ENCODE measurements at regions not wholly inside any gene's neighbourhood (a gene's known extent, or its start where the extent isn't known, plus 50 kb on each side); places are given as distances from the start of the nearest gene placed in this dataset.

DNA sequence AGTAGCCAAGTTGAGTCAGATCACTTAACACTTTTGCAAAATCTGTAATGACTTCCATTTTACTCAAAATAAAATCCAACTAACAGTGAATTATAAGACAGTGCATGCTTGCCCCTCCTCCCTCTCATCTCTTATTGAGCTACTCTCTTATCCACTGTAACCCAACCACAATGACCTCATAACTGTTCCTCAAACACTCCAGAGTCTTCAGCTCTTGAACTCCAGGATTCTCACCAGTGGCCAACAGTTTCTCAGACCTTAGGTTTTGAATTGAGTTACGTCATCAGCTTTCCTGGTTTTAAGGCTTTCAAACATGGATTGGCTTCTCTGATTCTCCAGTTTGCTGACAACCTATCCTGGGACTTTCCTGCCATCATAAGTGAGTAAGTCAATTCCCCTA is 938.3 kb downstream of the RAB28 start:
- no peak for TF ChIP-seq CTCF (IDR thresholded peaks at IDR 0.05; ENCODE audit: borderline replicate concordance, insufficient read depth, low read depth, low read length)
- H3K4me3 ChIP-seq (ENCODE audit: low read depth, low read length) = no peak overlapping the region

DNA sequence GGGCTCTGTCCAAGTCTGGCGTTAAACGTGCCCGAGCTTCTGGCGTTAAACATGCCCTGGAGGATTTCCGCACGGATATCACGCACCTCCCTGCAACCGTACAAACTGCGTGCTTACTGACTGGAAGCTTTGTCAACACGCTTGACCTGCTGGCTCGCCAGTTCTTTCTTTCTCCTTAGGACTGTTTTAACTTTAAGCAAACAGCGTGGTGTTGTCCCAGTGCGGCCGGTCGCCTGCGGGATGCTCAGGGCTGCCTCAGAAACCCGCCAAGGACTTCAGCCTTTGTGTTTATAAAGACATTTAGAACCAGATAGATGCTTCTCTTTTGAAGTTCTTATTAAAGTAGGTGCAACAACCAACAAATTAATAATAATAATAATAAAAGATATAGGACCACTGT is 946.0 kb downstream of the RAB28 start:
- no peak for TF ChIP-seq CTCF (IDR thresholded peaks at IDR 0.05; ENCODE audit: borderline replicate concordance, insufficient read depth, low read depth, low read length)
- no peak overlapping the region for H3K4me3 ChIP-seq (ENCODE audit: low read depth, low read length)

- no peak for TF ChIP-seq CTCF (IDR thresholded peaks at IDR 0.05; ENCODE audit: borderline replicate concordance, insufficient read depth, low read depth, low read length)
- no peak overlapping the region for H3K4me3 ChIP-seq (ENCODE audit: low read depth, low read length)
Observed at GRCh38 chr4:12534684-12535083, 949.5 kb downstream of the RAB28 start.

- H3K4me3 ChIP-seq (ENCODE audit: low read depth, low read length) = no peak overlapping the region
- TF ChIP-seq CTCF (IDR thresholded peaks at IDR 0.05; ENCODE audit: borderline replicate concordance, insufficient read depth, low read depth, low read length) = no peak
Observed at GRCh38 chr4:12519426-12519825, 964.7 kb downstream of the RAB28 start.

DNA sequence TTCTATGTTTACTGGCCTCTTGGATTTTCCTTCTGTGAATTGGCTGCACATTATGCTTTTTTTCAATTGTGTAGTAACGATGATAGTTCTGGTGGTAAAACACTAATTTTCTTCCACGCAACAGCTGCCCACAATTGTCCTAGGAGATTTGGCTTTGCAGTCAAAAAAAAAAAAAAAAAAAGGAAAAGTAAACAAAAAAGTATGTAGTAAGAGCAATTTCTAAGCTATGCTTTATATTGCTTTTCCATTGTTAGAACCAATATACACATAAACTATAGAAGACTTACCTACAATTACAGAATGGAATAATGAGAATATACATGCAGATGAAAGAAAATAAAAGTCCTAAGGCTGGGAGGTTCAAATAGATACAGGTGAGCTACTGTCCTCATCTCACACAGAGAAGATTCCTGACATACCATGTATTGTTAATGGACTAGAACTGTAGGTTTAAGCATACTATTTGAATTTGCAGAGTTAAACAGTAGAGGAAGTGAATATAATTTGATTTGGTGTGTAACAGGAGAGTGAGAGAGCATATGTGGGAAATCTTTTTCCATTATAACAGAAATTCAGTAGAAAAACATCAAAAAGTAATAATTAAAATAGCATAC is 976.2 kb downstream of the RAB28 start:
- TF ChIP-seq CTCF (IDR thresholded peaks at IDR 0.05; ENCODE audit: borderline replicate concordance, insufficient read depth, low read depth, low read length) = no peak
- H3K4me3 ChIP-seq (ENCODE audit: low read depth, low read length) = no peak overlapping the region

DNA sequence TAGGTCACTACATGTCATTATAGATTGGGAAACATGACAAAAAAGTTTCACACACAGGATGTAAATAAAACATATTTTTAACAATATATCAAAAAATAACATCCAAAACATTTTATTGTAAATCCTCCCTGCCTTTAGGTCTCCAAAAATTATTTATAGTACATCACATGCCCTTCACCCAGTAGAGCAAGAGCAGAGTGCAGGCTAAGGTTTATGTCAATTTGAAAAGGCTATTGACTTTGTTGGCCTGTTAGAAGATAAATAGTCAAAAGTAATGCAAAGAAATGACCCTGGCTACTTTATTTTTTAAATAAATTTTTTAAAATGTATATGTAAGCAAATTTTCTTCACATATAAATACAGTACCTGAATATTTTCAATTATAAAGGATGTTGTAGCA is 983.7 kb downstream of the RAB28 start:
- no peak for TF ChIP-seq CTCF (IDR thresholded peaks at IDR 0.05; ENCODE audit: borderline replicate concordance, insufficient read depth, low read depth, low read length)
- H3K4me3 ChIP-seq (ENCODE audit: low read depth, low read length) = no peak overlapping the region

- H3K4me3 ChIP-seq (ENCODE audit: low read depth, low read length) = no peak overlapping the region
- no peak for TF ChIP-seq CTCF (IDR thresholded peaks at IDR 0.05; ENCODE audit: borderline replicate concordance, insufficient read depth, low read depth, low read length)
Observed at GRCh38 chr4:12499693-12500092, 984.4 kb downstream of the RAB28 start.

Measured in GM12875 (cell line).